ENCODE measurements at regions not wholly inside any gene's neighbourhood (a gene's known extent, or its start where the extent isn't known, plus 50 kb on each side); places are given as distances from the start of the nearest gene placed in this dataset.

DNA sequence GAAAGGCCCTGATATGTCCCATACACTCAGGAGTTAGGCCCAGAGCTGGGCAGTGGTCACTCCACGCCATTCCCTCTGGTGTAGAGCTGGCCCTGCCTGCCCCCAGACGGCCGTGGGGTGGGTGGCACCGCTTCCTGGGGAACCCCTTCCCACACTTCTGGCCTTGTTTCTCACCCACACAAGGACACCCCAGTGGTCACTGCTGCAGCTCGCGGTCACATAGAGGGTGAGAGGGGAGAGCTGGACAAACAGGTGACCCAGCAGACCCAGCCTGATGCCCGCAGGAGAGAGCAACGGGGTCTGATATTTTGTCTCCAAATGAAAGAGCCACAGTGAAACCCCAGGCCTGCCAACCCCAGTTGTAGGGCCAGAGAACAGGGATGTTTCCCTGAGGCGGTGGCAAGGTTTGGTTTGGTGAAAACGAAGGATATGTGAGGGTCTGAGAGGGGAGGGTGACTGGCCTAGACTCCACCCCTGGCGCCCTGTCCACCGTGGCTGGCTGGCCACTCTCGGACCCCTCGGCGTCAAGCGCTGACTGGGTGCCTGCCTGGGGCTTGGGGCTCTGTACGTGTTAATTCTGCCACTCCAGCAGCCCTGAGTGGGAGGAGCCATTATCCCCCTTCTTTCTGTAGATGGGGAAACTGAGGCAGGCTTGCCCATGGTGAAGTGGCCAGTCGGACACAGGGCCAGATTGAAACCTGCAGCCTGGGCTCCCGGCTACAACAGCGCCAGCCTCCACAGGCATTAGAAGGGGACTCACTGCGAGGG lies 71.0 kb upstream of the PPARA start:
- no peak for DNase-seq

DNA sequence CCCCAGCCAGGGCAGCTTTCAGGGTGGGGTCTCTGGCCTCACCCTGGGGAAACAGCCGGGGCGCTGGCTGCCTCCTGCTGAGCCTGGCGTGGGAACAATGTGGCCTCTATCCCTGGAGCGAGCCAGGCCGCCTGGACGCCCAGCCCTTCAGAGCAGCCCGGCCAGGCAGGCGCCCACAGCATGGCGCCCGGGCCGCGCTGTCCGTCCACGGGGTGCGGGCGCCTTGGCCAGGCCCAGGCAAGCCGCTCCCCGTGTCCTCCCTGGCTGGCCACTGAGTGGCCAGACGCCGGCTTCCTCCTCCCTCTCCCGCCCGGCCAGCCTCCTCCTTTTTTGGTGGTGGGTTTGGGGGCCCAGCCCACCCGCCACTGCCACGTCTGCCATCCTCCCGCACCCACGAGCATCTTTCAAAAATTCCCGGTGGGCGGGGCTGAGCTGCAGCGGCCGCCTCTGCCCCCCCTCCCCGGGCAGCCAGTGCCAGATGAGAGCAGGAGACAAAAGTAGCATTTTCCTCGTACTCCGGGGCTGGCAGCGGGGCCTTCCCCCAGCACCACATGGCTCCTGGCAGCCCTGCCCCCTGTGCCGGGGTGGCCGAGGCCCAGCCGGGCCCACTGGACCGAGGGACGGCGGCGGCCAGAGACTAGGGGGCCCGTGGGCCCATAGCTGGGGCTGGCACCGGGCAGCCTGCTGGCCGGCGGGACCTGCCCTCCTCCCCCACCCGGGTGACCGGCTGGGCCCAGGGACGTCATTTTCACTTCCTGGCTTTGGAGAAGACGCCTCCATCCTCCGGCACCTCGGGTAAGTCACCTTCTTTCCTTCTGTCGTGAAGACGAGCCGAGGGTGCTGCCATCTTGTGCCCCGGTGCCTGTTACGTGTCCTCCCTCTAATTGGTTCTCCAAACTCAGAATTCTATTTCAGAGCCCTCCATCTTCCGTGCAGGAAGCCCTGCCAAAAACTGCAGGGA lies 70.2 kb upstream of the PPARA start:
- DNase-seq, result no peak

DNA sequence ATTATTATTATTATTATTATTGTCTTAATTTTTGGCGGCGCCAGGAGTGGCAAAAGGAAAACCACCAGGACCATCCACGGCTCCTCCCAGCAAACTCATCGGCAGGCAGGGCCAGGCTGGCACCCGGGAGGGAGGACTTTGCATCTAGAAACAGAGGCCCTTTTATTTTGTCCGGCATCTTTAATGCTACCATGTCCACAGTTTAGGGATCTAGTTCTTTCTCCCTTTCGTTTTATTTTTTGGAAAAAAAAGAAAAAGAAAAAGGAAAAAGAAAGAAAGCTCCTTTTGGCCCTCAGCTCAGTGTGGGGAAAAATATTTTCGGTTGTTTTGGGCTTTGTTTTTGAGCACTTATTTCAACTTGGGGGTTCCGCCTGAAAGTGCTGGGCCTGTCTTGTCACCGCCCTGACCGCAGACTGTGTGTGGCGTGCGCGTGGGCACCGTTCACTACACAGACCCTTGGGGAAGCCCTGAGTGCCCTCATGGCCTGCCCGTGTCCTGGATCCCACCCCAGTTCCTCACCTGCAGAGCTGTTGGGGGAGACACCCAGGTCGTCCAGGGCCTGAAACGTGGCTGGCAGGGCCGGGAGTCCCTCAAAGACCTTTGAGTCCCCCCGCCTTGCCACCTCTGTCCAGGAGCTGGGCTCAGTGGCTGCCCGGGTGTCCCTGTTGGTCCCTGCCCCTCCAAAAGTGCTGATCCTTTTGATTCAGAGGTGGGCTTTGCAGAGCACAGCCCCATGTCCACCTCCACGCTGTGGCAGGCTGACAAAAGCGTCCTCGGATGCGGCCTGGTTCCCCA lies 69.1 kb upstream of the PPARA start:
- DNase-seq, result no peak

DNA sequence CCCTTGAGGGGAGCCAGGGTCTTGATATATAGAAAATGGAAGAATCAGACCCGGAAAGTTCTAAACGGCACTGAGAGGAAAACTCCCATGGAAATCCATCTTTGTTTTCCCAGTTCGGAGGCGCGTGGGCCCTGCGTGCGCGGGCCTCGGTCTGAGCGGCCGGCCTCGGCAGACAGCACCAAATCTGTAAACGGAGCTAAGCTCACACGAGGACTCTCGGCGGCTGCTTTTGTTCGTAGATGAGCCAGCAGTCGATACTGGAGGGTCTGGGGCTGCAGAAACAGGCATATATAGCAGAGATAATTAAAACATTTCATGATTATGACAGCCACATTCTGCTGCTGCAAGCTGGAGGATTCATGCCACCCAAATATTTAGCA lies 68.5 kb upstream of the PPARA start:
- no peak for DNase-seq

DNA sequence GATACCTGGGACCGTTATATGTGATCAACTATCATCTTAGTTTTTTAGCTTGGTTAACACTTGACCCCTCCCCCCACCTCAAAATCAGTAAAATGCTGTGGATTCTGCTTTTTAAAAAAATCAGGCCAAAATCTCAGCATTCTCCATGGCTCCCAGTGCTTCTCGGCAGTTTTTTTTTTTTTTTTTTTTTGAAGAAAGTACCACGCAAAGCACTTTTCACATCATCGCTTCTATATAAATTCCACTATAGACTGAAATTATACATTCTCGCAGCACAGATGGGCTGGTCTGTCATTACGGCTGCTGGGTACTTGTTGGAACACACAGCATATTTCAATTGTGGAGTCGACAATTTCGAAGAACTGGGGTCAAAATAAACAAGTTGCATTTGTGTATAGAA lies 67.7 kb upstream of the PPARA start:
- DNase-seq, result no peak

DNA sequence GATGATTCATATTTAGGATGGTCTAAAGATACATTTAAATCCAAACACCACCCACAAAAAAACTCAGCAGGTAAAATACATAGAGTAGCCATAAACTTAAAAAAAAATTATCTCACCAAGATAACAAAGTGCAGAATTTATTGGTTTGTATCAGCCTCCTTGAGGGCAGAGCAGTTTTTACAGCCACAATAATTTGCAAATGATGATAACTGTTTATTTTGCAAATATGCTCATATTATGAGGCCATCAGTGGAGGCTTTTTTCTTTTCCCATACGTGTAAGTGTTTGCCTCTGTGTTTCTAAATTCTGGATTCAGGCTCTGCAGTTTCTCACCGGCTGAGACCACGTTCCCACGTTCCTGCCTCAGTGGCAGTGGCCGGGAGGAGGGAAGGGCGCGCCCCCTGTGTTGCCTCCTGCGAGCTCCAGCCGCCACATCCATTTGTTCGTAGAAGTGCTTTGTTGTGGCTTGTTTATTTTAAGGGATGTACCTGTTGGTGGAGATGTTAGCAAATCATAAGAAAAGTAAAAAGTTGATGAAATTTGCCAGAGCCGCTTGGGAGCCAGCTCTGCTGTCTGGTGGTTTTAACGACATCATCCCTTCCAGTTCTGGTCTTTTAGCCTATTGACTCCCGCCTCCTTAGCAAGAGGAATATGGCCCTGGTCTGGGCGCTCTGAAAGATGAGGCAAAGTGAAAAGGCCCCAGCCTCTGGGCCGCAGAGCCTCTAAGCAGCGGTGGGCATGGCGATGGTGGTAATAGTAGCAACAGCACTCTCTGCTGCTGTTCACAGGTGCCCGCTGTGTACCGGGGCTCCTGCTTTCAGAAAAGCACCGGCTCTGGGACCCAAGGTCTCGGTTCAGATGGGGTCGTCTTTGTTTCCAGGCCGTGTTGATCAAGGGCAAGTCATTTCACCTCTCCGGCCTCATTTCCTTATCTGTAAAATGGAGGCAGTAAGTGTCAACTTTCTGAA lies 66.7 kb upstream of the PPARA start:
- no peak for DNase-seq

DNA sequence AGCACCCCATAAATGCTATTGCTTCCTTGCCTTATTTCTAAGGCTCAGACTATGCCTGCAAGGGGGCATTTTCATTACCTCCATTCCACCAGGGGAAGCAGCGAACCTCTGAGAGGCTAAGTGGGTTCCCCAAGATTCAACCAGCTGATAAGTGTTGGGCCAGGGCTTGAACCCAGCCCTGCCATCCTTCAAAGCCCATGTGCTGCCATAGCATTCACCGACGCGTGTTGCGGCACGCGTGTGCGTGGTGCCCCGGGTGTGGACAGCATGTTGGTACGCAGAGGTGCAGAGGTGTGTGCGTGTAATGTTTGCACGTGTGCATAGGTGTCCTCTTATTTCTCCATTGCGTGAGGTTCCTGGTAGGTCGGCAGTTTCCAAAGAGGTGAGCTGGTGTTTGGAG lies 66.0 kb upstream of the PPARA start:
- no peak for DNase-seq

DNA sequence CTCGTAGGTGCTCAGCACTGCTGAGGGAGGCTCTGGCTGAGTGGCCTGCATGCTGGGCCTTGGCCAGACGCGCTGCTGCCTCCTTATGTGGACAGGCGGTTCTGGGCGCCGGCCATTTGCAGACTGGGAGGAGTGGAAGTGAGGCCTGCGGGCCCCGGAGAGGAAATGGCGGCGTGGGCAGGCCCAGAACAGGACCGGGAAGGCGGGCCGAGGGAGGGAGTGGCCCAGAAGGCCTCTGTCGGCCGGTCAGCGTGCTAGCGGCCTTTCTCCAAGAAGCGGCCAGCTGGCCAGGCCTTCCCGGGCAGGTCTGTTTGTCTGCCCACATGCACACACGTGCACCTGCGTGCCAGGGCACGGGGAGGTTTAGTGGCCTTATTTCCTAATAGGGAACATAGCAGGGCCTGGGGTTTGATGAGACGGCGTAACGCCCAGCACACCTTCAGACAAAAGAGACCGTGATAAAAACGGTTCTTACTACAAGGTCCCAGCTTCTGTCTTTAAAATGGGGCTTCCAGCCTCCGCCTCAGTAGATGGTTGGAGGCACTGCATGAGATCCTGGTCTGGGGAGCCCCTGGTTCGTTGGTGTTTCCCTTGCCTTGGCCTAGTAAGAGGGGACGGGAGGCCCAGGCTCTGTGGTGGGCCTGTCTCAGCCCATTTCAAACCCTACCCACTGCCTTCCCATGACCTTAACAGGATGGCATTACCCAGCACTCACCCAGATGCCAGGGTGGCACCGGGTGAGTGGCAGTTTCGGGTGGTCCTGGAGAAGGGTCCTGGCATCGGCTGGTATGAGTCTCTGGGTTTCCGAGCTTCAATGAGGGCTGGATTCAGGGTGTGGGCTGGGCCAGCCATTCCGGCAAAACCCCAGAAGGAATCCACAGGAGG lies 65.1 kb upstream of the PPARA start:
- no peak for DNase-seq

DNA sequence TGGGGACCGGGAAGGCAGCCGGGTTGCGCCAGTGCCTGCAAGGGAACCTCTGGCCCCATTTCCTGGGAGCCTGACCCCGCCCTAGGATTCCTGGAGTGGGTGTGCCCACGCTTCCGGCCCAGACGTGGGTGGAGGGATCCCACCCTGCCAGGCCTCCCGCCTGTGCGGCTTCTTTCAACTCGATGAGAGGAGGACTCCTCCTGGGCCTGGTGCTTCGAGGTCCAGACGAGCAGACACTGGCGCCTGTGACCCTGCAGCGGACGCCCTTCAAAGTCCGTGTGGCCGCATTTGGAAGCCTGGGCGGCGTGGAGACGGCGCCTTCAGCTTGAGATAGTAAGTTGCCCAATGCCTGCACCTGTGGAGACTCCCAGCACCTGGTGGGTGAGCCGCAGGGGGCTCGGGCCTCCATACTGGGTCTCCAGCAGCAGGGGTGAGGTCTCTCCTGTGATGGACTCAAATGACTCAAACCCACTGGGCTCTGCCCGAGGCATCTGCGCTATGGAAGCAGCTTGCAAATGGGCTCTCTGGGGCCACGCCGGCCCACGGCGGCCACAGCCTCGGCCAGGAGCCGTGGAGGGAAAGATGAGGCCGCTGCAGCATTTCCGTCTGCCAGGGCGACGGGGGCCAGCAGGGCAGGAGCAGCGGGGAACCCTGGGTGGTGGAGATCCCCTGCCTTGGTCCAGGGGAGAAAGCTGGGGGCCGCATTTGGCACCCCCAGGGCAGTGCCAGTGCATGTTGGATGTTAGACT lies 64.3 kb upstream of the PPARA start:
- DNase-seq, result no peak

DNA sequence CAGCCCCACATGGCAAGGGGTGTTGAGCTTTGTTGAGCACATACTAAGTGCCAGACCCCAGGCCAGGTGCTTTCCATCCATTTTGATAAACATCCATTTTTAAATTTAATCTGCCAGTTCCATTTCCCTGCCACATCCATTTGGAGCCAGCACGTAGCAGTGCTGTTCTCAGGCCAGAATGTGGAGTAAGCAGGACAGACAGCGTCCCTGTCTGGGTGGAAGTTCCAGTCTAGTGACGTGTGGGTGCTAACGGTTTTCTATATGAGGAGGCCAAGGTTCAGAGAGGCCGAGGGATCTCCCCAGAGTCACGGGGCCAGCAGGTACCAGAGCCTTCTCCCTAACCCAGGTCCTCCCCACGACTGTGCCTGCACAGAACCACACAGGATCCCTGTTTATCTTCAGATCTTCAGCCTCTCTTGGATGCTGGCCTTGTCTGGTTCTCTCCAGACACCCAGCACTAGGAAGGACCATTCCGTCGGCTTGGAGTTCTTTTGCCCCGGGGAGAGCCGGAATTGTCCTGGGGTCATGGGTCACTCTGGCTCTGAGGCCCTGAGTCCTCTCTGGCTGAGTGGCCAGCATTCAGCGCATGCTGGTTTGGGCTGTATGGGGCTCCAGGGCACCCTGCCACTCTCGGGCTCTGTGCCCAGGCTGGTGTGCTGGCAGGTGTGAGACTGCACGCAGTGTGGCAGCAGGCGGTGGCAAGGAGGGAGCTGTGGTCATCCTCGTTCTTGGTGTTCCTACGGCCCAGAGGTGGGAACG lies 63.6 kb upstream of the PPARA start:
- DNase-seq, result no peak

DNA sequence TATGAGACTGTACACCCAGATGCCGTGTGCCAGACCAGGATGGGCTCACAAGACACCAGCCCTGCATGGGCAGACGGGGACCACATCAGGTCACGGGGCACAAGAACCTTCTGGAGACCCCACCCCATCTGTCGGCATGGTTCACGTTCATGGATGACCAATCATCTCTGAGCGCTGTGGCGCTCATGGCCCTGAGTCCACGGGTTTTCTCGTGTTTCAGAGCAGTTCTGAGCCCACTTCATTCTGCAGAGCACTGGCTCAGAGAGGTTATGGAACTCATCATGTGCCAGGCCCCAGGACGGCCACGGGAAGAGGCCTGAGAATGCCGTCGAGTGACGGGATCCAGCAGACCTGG lies 63.0 kb upstream of the PPARA start:
- no peak for DNase-seq

DNA sequence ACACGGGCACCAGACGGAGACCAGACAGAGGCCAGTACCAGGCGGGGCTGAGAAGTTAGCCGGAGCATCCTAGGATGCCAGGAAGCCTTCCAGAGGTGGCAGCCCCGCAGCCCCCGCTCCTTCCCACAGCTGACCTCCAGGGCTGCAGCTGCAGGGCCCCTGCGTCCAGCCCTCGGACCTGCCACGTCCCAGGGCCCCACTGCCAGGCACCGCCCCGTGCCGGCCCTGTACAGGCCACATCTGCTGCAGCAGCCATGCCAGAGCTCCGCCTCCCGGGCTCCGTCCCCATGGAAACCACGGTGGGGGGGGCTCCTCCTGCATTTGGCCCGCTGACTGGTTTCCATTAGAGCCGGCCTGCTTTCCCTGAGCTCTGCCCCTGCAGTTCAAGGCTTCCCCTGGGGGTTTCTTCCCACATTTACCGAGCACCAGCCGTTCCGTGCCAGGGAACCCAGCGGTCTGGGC lies 62.5 kb upstream of the PPARA start:
- no peak for DNase-seq

DNA sequence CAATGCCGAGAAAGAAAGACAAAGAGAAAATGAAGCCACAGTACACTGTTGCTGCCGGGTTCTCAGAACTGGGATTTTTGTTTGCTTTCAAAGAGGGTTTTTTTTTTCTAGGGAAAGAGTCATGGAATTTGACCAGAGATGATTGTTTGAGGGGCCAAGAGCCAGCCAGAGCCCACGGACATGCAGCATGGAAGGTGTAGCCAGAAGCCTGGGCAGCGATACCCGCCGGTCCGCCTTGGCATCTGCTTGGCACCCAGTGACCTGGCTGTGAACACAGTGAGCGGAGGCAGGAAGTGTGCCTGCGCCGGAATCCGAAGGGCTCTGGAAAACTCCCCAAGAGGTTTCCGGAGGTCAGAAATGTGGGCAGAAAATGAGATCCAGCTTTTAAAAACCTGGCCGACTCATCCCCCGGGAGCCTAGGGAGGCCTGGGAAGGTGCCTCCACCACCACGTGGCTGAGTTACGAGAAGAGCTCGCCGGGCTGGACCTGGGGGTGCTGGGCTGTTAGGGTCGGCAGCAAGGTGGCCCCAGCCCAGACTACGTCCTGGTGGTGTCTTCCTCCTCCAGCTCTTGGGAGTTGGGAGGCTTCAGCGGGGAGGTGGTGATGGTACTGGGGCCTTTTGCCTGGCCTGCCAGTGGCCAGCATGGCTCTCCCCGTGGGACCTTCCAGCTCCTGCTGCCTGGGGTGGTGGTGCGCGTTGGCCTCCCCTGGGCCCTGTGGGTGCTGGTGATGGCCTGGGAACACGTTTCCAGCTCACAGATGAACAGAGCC lies 61.6 kb upstream of the PPARA start:
- DNase-seq, result no peak

DNA sequence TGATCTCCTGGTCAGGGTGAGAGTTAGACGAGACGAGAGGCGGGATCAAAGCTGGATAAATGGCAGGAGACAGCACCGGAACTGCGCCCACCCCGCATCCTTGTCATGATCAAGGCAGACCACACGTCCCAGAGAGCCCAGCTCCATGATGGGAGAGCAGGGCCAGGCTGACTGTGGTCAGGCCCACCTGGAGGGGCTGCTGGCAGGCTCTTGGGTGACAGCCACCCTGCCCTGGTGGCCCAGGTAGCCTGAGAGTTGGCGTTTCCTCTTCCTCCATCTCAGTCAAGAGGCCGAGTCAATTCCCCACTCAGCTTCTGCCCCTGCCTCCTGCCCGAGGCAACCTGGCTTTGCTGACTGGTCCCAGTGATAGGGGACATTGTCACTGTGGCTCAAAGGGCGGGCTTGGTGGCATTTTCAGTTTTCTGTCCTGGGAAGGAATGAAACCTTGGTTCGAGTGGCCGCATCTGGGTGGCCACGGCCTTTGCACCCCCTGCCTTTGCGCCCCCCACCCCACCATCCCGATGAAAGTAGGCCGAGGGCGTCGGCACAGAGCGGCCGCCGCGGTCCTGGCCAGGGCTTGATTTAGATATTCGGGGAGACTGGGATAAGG lies 60.8 kb upstream of the PPARA start:
- DNase-seq, result no peak

DNA sequence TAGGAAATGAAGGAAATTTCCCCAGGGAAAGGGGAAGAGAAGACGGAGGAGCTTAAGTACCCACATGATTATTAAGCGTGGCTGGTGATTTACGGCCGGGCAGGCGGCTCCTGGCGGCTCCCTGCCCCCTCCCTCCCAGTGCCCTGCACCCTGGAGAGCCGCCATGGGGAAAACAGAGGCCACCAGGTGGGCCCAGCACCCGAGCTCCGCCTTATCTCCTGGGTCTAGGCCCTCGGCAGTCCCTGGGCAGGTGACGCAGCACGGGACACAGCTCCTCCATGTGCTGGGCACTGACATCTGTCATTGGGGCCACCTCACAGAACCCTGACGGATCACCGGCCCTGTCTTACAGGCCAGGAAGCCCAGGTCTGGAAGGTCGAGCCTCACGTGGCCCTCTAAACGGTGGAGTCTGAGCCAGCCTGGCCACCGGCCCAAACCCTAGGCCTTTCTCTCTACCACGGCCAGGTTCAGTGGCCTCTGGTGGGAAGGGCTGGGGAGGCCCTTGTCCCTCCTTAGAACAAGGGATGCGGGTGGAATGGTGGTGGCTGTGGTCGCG lies 60.2 kb upstream of the PPARA start:
- no peak for DNase-seq

DNA sequence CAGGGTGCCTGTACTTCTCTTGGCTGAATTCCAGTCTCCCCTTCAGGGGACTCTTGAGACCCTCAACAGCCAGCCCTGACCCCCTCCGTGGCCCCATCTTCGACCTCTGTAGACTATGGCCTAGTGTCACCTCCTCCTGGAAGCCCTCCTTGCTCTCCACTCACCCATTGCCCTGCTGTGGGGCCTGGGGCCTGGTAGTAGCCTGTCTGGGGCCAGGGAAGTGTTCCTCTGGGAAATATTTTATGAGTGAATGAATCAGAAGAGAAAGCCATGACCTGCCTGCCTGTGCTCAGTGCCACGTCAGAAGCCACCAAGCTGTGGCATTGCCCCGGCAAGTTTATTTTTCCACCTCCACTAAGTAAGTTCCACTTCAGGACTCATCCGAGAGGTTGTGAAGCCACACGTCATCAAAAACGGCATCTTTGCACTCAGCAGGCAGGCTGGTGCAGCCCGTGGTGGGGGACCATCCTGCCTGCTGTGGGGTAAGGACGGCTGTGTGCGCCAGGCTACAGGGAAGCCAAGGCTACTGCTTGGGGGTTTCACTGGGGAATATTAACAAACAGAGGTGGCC lies 59.6 kb upstream of the PPARA start:
- no peak for DNase-seq

DNA sequence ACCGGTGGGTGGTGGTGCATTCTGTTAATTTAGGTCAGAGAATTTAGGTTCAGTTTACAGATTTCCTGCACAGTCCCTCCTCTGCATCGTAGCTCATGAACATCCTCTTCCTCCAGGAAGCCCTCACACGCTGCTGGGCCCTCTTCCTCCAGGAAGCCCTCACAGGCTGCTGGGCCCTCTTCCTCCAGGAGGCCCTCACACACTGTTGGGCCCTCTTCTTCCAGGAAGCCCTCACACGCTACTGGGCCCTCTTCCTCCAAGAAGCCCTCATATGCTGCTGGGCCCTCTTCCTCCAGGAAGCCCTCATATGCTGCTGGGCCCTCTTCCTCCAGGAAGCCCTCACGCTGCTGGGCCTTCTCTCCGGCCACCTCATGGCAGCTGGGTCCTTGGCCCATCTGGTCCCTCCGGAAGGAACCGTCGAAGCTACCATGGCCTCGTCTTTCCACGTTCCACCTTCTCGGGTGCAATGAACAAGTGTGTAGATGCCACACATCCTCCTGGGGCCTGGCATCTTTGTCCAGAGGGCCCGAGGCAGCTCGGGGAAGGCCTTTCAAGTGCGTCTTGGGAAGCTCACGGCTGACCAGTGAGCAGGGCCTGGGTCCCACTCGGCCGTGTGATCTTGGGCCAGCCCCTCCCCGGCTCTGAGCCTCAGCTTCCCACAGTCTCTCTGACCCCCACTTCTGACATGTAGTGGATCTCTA lies 58.9 kb upstream of the PPARA start:
- no peak for DNase-seq

Data from suppressor macrophage treated with lipopolysaccharide for 4 hours (primary cell).